ENCODE measurements at regions not wholly inside any gene's neighbourhood (a gene's known extent, or its start where the extent isn't known, plus 50 kb on each side); places are given as distances from the start of the nearest gene placed in this dataset.

GRCh38 chr10:113967126-113967525 is 76.5 kb upstream of the ADRB1 start:
- no peak for DNase-seq

- DNase-seq = no peak
Measured at GRCh38 chr10:113970641-113971040, 73.0 kb upstream of the ADRB1 start.

DNA sequence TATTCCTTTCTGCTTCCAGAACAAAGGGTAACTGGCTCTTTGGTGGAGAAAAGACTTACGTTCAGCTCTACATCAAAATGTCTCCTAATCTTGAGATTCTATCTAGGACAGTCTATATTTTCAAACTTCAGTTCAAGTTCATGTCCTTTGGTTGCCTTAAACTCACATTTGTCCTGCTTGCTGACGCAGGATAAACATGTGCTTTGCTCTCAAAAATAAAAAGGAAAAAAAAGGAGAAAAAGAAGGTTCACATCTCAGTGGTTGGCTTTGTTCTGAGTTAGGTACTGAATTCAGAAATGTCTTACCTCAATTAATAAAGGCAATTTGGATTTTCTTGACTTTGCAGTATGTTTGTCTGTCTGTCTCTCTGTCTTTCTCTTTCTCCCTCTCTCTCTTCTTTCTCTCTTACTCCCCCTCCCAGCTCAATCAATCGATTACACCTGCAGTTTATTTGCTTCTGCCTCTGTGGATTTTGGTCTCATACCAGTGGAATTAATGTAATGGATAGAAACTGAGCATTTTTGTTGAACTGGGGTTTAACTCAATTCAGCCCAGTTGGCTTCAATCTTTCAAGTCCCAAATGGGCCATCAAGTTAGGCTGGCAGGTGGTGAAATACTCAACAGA is 72.2 kb upstream of the ADRB1 start:
- no peak for DNase-seq

GRCh38 chr10:113977174-113977573 is 66.5 kb upstream of the ADRB1 start:
- no peak for DNase-seq

DNA sequence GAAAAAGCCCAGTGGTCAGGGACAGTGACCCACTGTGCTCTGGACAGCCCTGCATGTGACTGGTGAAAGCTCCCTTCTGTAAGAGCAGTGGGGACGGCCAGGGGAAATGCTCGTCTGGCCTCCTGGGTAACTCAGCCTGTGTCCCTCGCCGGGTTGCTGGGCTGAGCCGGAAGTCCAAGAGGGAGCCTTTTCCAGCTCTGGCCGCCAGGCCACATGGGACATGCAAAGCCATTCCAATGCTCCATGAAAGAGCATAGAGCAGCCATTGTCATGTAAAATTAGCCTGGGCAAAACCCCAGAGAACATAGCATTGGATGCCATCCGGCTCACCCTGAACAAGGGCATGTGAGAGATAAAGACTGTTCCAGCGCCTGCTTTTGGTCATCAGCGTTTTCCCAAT is 64.9 kb upstream of the ADRB1 start:
- no peak for DNase-seq

DNA sequence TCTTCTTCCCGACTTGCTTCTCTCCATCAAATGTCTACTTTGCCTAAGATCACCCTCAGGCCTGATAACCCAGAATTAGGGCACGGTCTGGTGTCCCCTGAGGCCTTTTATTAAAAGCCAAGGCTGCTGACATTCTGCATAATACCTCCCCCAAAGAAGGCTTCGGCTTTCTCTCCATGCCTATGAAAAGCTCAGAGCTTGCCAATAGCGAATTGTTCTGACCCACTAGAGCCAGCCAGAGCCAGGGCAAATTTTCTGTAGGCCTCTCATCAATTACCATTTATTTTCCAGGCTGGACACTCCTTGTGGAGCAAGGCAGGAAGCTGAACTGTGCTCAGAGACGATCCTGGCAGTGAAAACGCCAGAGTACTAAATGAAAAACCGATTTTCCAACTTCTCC is 64.3 kb upstream of the ADRB1 start:
- no peak for DNase-seq

DNA sequence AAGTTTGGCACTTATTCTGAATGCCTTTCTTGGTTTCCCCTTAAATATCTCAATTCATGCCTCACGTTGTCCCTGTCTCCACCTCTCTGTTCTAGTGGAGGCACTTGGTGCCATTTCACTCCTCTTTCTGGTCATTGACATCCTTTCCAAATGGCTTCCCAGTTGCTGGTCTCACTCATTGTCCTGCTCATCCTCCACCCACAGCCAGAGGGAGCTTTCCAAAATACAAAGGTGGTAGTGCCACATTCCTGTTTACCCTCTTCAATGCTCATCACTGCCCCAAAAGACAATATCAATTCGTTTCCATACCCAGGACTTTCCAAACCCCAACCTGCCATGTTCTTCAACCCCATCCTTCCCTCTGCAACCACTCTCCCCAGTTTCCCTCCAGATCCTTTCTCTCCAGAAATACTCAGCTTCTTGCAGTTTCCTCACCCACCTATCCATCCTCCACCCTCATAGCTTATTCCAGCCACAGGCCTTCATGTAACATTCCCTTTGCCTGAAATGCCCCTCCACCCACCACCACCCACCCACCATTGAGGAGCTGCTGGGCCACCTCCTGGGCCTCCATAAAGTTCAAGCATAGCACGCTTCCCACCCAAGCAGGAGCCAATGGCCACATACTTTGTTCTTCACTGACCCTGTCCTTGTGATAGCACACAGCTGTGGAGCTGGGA is 63.1 kb upstream of the ADRB1 start:
- DNase-seq = no peak

DNA sequence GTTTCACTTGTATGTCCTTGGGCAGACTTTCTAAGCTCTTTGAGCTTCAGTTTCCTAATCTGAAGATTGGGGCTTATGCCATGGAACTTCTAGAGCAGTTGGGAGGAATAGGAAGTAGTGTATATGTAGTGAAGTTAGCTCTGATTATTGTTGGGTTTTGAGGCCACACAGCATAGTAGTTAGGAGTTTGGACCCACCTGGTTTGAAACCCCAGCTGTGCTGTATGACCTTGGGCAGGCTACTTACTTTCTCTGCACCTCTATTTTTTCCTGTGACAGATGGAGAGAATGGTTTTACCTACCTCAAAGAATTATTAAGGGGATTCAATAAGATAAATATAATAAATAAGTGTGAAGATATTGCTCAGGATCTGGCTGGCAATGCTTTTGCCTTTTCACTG is 61.4 kb upstream of the ADRB1 start:
- DNase-seq = no peak

GRCh38 chr10:113982769-113983168 is 60.9 kb upstream of the ADRB1 start:
- no peak for DNase-seq

DNA sequence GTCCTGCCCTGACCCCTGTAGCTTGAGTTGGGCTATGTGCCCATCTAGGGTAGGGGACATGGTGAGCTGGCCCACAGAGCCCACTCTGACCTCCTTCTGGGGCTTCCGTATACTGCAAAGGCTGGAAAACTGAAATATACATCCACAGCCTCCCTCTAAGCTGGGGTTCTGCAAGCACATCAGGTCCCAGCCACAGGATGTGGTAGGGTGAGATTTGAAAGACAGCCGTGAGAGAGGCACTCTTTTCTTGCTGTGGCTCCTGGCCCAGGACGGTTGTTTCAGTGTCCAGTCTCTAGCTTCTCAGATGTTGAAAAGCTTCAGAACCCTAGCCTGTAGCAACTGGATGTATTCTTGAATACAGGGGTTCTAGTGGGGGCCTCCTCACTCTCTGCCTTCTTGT is 60.1 kb upstream of the ADRB1 start:
- DNase-seq = no peak

GRCh38 chr10:113985297-113985844 is 58.3 kb upstream of the ADRB1 start:
- no peak for DNase-seq

- no peak for DNase-seq
Measured at GRCh38 chr10:113986316-113986715, 57.4 kb upstream of the ADRB1 start.

DNA sequence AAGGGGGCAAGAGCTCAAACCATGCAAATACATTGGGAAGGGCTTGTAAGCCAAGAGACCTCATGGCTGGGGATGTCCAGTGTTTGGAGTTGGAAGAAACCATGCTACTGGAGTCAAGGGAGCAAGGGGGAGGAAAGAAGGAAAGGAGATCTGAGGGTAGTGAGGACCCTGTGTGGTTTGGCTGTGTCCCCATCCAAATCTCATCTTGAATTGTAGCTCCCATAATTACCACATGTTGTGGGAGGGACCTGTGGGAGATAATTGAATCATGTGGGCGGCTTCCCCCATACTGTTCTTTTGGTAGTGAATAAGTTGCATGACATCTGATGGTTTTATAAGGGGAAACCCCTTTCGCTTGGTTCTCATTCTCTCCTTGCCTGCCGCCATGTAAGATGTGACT is 56.5 kb upstream of the ADRB1 start:
- DNase-seq = no peak

DNA sequence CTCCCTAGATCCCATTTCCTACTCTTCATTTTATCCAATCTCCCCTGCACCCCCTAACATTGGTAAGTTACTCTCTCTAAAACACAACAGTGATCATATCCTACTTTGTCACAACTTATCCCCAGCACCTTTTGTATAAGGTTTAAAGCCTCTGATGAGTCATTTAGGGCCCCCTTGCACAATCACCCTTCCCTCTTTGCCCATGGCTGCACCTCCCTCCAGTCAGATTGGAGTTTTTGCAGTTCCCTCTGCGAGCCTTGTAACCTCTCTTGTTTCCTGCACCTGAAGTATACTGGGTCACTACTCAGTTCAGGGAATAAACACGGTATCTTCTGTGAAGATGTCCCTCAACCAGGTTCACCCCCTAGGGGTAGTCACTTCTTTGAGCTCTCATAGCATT is 55.9 kb upstream of the ADRB1 start:
- peak; percentile 60 for DNase-seq

DNA sequence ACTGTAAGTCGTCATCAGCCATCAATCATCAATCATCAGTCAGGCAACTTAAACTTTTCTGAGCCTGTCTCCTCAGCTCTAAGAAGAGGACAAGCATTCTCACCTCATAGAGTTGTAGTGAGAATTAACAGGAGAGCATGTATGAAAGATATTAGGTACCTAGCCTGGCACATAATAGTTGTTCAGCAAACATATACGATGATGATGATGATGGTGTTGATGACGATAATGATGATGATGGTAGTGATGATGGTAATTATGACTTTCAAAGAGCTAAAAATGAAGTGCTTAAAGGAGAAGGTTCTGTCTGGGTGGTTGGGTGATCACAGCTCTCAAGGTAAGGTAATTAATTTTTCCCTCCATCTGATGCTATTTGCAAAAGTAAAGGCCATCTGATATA is 55.1 kb upstream of the ADRB1 start:
- no peak for DNase-seq

- DNase-seq = no peak
Measured at GRCh38 chr10:113991091-113991860, 52.4 kb upstream of the ADRB1 start.

GRCh38 chr10:113992471-113993011 is 51.1 kb upstream of the ADRB1 start:
- no peak for DNase-seq

DNA sequence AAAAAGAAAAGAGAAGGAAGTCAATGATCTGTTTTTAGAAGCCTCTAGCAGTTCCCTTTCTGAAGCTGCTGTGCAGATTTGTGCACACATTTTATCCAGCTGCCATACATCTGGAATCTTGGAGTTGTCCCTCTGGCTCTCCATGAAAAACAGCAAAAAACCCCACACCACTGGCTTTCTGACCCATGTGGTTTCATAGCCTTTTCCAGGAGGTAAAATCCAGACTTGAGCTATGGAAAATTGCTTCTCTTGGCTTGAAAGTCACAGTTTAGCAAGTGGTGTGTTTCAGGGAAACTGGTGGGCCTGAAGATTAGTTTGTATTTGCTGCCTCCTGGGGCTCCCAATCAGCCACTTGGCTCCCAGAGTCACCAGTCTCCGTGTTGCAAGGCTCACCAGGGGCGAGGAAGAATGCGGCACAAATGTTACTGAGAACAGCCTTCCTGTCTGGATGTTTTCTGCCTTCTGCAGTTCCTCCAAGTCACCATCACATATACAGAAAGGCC is 50.1 kb upstream of the ADRB1 start:
- DNase-seq = no peak
